NCI-H2171 treated with DMSO at 0.1 percent for 48 hours (cell line): ENCODE measurements at regions not wholly inside any gene's neighbourhood (a gene's known extent, or its start where the extent isn't known, plus 50 kb on each side); places are given as distances from the start of the nearest gene placed in this dataset.
A peak's percentile ranks its signal among the peaks of the same experiment; 100 is the strongest.

ENCODE experiments used
- DNase-seq: peaks from one replicate; lab custom pipeline; 2025; lab: John Stamatoyannopoulos, UW

DNA sequence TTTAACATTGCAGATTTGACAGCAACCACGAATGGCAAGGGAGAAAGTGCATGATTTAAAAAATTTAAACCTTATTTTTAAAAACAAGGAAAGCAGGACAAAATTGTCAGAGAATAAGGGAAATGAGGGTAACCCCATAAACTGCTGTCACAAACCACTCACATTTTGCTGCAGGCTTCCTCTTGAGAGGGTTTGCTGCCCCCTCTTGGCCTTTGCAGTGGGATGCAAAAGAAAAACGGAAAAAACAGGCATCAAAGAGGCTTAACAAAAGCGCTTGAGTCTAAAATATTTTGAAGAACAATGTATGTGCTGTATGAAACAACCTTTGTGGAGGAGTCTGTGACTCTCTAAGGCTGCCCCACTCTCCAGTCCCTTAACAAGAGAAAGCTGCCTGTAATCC lies 91.6 kb downstream of the TMX3 start:
- peak; percentile 61 for DNase-seq

DNA sequence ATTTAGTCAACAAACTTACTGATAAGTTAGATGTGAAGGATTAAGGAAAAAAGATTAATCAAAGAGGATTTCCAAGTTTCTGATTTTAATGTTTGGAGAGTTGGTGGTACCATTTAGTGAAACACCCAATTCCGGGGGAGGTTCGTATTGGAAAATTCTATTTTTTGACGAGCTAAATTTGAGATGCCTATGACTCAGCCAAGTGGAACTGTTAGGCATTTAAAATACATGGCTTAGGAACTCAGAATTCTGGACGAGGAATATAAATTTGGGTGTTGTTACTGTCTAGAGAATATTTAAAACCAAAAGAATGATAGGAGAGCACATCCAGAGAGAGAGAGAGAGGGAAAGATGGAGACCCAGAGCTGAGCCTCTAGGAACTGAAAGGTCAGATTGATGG lies 103.6 kb downstream of the TMX3 start:
- no peak for DNase-seq

GRCh38 chr18:68608851-68609490 lies 105.9 kb downstream of the TMX3 start:
- peak; percentile 51 for DNase-seq

GRCh38 chr18:68607852-68608251 lies 107.1 kb downstream of the TMX3 start:
- DNase-seq: no peak

GRCh38 chr18:68604256-68604655 lies 110.7 kb downstream of the TMX3 start:
- no peak for DNase-seq

DNA sequence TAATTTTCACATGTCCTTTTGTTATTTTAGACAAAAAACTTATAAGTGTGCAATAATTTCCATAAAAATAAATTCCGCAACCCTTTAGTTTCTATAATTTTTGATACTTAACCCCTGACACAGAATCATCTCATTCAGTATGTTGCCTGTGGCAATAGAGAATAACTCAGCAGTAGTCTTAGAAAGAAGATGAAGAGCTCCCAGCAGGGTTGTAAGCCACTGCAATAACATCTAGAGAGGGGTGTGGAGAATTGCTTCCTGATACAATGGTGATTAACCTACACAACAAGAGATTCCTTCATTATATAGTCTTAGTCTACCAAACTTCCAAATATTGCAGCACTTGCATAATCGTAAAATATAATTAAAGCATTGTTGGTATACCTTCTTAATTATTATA lies 118.9 kb downstream of the TMX3 start:
- DNase-seq: no peak

- no peak for DNase-seq
Observed at GRCh38 chr18:68588169-68588568, 126.7 kb downstream of the TMX3 start.

GRCh38 chr18:68583685-68584084 lies 131.2 kb downstream of the TMX3 start:
- DNase-seq: no peak

DNA sequence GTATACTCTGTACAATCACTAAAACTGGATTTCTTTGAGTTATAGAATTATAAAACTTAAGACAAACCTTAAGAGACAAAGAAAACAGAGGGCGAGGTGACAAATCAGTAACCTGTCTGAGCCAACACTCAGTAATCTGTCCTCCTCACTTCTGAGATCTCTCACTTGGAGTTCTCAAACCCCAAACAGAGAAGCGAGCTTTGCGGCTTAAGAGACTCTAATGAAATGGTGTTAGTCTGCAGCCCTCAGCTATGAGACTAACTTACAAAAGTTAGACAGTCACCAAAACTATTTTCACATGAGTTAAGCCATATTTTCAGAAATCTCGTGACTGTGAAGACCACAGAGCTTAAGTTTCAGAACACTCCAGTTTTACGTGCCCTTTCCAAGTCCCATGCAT lies 140.6 kb downstream of the TMX3 start:
- DNase-seq: no peak

DNA sequence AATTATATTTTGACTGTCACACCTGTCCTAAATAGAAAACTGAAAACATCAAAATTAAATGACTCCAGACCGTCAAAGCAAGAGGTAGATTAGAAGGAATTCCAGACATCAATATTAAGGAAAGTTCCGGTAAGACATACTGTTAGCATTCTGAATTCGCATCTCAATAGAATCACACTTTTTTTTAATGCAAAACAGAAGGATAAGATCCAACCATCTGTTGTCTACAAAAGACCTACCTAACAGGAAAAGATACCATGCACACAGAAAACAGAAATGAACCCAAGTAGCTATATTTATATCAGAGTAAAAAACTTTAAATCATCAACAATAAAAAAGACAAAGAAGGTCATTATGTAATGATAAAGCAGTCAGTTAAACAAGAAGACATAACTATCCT lies 145.0 kb downstream of the TMX3 start:
- peak; percentile 84 for DNase-seq

GRCh38 chr18:68568364-68569155 lies 146.3 kb downstream of the TMX3 start:
- DNase-seq: no peak

GRCh38 chr18:68566991-68567390 lies 147.9 kb downstream of the TMX3 start:
- DNase-seq: no peak

- peak; percentile 66 for DNase-seq
Observed at GRCh38 chr18:68564961-68565360, 149.9 kb downstream of the TMX3 start.

DNA sequence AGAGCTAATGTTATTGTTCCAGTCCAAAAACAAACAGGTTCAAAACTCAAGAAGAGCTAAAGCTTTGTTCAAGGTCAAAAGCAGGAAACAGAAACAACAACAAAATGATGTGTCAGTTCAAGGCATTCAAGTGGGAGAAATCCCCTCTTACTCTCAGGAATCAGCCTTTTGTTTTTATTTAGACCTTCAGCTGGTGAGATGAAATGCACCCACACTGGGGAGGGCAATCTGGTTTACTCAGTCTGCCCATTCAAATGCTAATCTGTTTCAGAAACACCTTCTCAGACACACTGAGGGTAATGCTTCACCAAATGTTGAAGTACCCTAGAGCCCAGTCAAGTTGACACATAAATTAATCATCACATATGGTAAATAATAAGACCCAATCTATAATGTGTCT lies 150.6 kb downstream of the TMX3 start:
- peak; percentile 9 for DNase-seq

GRCh38 chr18:68560128-68560527 lies 154.8 kb downstream of the TMX3 start:
- no peak for DNase-seq

- no peak for DNase-seq
Observed at GRCh38 chr18:68557183-68557582, 157.7 kb downstream of the TMX3 start.

DNA sequence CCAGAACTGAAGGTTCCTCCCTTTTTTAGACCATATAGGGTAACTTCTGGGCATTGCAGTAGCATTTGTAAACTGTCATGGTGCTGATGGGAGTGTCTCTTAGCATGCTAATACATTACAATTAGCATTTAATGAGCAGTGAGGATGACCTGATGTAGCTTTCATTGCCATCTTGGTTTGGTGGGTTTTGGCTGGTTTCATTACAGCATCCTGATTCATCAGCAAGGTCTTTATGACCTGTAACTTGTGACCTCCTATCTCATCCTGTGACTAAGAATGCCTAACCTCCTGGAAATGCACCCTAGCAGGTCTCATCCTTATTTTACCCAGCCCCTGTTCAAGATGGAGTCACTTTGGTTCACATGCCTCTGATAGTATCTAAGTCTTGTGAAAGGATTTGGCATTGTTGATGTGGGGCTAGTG lies 159.0 kb downstream of the TMX3 start:
- DNase-seq: no peak

DNA sequence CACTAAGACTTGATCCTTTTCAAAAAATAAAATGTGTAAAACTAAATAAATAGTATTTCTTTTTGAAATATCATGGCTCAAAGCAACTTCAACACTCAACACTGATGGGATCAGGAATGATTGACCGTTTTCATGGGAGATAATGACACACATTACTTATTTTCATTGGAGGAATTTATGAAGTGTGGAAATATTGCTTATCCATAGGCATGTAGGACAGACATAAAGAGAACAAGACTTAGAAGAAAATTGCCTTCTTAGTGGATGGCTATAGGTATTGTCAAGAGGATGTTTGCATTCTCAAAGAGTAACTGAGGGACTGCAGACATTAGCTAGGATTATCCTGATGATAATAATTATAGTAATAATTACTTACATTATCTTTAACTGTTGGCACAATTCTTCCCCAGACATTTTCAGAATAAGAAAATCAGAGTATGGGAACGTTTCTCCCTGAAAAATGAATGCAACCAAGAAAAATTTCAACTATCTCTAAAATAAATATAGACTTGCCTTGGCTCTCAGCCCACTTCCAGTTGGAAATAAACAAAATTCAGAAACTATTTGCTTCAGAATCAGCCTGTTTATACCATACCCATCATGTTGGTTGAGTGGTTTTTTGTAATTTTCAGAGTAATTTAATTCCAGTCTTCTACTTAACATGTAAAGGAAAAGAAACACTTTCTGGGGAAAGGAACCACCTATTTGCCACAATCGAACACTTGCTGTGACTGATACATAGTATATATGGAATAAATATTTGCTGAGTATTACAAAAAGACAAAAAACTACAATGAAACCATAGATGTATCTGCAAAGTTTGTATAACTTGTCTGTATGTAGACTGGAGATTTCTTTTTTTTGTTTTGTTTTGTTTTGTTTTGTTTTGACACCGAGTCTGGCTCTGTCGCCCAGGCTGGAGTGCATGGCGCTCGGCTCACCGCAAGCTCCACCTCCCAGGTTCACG lies 165.7 kb downstream of the TMX3 start:
- DNase-seq: no peak

GRCh38 chr18:68543344-68543743 lies 171.6 kb downstream of the TMX3 start:
- no peak for DNase-seq

DNA sequence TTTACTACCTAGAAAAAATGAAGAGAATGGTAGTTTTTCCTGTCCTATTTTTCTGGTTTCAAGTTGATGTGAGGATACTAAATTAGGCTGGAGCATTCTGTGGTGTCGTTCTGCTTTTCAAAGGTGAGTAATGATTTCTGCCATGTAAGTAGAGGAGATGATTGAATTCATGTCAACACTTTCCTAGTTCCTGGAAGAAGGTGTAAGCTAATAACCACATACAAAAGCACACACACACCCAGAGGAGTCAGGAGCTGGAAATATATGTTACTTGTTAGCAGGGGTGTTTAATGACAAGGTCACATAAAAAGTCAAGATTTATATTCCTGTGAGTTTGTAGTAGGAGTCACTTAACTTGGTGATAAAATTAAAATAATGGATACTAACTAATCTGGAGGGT lies 172.1 kb downstream of the TMX3 start:
- DNase-seq: no peak

GRCh38 chr18:68533641-68534040 lies 181.3 kb downstream of the TMX3 start:
- no peak for DNase-seq

GRCh38 chr18:68532328-68532885 lies 182.5 kb downstream of the TMX3 start:
- no peak for DNase-seq
